Hepatocyte (in vitro differentiated cells): ENCODE measurements at regions not wholly inside any gene's neighbourhood (a gene's known extent, or its start where the extent isn't known, plus 50 kb on each side); places are given as distances from the start of the nearest gene placed in this dataset.

Experiments
- DNase-seq: peaks from one replicate; pipeline ENCODE4 v3.0.0-alpha.2; 2016; ENCODE audit warnings: low spot score
- H2AFZ ChIP-seq: fragments of 200-600 bp; sonication (generic); 2 replicates; pipeline ENCODE4 v1.6.0; 2016; ENCODE audit warnings: antibody characterized with exemption, mild to moderate bottlenecking
- H3K27ac ChIP-seq: fragments of 200-600 bp; sonication (generic); 2 replicates; pipeline ENCODE4 v1.5.1; 2016; ENCODE audit warnings: mild to moderate bottlenecking
- H3K27me3 ChIP-seq: fragments of 200-600 bp; sonication (generic); 2 replicates; pipeline ENCODE4 v1.6.1; 2016
- H3K36me3 ChIP-seq: fragments of 200-600 bp; sonication (generic); replicated peaks from 2 replicates; pipeline ENCODE4 v1.5.1; 2016; ENCODE audit warnings: low read depth; ENCODE audit not compliant: insufficient read depth
- H3K4me1 ChIP-seq: fragments of 200-600 bp; sonication (generic); 2 replicates; pipeline ENCODE4 v1.5.1; 2016; ENCODE audit warnings: mild to moderate bottlenecking, moderate library complexity; ENCODE audit not compliant: insufficient read depth
- H3K4me2 ChIP-seq: fragments of 200-600 bp; sonication (generic); 2 replicates; pipeline ENCODE4 v1.6.0; 2016
- H3K4me3 ChIP-seq: fragments of 200-600 bp; sonication (generic); 2 replicates; pipeline ENCODE4 v1.5.1; 2016; ENCODE audit warnings: mild to moderate bottlenecking
- H3K79me2 ChIP-seq: fragments of 200-600 bp; sonication (generic); 2 replicates; pipeline ENCODE4 v1.6.0; 2017; ENCODE audit warnings: mild to moderate bottlenecking
- H3K9me2 ChIP-seq: fragments of 200-600 bp; sonication (generic); replicated peaks from 2 replicates; pipeline ENCODE4 v1.6.0; 2017; ENCODE audit warnings: mild to moderate bottlenecking; ENCODE audit not compliant: insufficient read depth
- H3K9me3 ChIP-seq: fragments of 200-600 bp; sonication (generic); 2 replicates; pipeline ENCODE4 v1.5.1; 2016; ENCODE audit warnings: low read depth, mild to moderate bottlenecking
- H4K20me1 ChIP-seq: fragments of 200-600 bp; sonication (generic); 2 replicates; pipeline ENCODE4 v1.6.0; 2016; ENCODE audit warnings: mild to moderate bottlenecking; ENCODE audit not compliant: insufficient read depth, poor library complexity, severe bottlenecking
- CTCF ChIP-seq: fragments of 200-600 bp; sonication (generic); IDR thresholded peaks from 2 replicates; pipeline ENCODE4 v1.5.1; 2016; ENCODE audit warnings: antibody characterized with exemption, mild to moderate bottlenecking; ENCODE audit not compliant: poor library complexity
- EZH2 ChIP-seq: fragments of 200-600 bp; sonication (generic); IDR thresholded peaks from 2 replicates; pipeline ENCODE4 v1.6.1; 2016; ENCODE audit warnings: antibody characterized with exemption, mild to moderate bottlenecking, borderline replicate concordance
- EZH2phosphoT487 ChIP-seq: fragments of 200-600 bp; sonication (generic); IDR thresholded peaks from one replicate; pipeline ENCODE4 v1.6.1; 2018; ENCODE audit warnings: antibody characterized with exemption, mild to moderate bottlenecking, low read depth, moderate library complexity; ENCODE audit not compliant: unreplicated experiment, severe bottlenecking
- WGBS: methylation state at CpG from one replicate; pipeline ENCODE4 v1.1.6; 2016; ENCODE audit warnings: low lambda C conversion rate; ENCODE audit errors: missing lambda C conversion rate; 5-methylcytosine and 5-hydroxymethylcytosine counted together

- Histone ChIP-seq H3K36me3 (no peaks in the 10 kb centered on the region), H2AFZ (no peak overlapping the region), H3K79me2 (no peaks in the 10 kb centered on the region), H3K9me3 (no peaks in the 10 kb centered on the region), H3K9me2 (no peaks in the 10 kb centered on the region), H3K27ac (no peak overlapping the region), H3K4me3 (no peak overlapping the region), H3K4me1 (no peaks in the 10 kb centered on the region), H3K4me2 (no peak overlapping the region), H4K20me1 (no peaks in the 10 kb centered on the region), H3K27me3 (no peaks in the 10 kb centered on the region)
- WGBS = 86% methylated on average over 9 of the region's 9 CpGs
- no peak for TF ChIP-seq CTCF
- no peak for TF ChIP-seq EZH2phosphoT487
- no peak for TF ChIP-seq EZH2
- DNase-seq = no peak
Observed at GRCh38 chr16:86088816-86089215, 189.9 kb downstream of the IRF8 start.

- TF ChIP-seq EZH2 = no peak
- no peak for TF ChIP-seq CTCF
- no peak for TF ChIP-seq EZH2phosphoT487
- no peaks in the 10 kb centered on the region for H3K9me2 ChIP-seq
- no peaks in the 10 kb centered on the region for H3K27me3 ChIP-seq
- no peaks in the 10 kb centered on the region for H4K20me1 ChIP-seq
- H3K36me3 ChIP-seq = no peaks in the 10 kb centered on the region
- H3K4me3 ChIP-seq = no peak overlapping the region
- no peak overlapping the region for H2AFZ ChIP-seq
- no peaks in the 10 kb centered on the region for H3K79me2 ChIP-seq
- no peaks in the 10 kb centered on the region for H3K9me3 ChIP-seq
- H3K4me2 ChIP-seq = no peak overlapping the region
- no peaks in the 10 kb centered on the region for H3K4me1 ChIP-seq
- 87% methylated on average over 14 of the region's 14 CpGs for WGBS
- H3K27ac ChIP-seq = no peak overlapping the region
- DNase-seq = no peak
Observed at GRCh38 chr16:86089334-86089900, 190.5 kb downstream of the IRF8 start.

GRCh38 chr16:86089991-86090390 lies 191.0 kb downstream of the IRF8 start:
- no peak overlapping the region for H3K27ac ChIP-seq
- no peak for TF ChIP-seq EZH2
- TF ChIP-seq EZH2phosphoT487 = no peak
- no peak for TF ChIP-seq CTCF
- no peak overlapping the region for H3K4me3 ChIP-seq
- H4K20me1 ChIP-seq = no peaks in the 10 kb centered on the region
- no peaks in the 10 kb centered on the region for H3K36me3 ChIP-seq
- 69% methylated on average over 5 of the region's 5 CpGs for WGBS
- no peaks in the 10 kb centered on the region for H3K27me3 ChIP-seq
- H3K9me3 ChIP-seq = no peaks in the 10 kb centered on the region
- H3K9me2 ChIP-seq = no peaks in the 10 kb centered on the region
- H3K4me2 ChIP-seq = no peak overlapping the region
- H3K79me2 ChIP-seq = no peaks in the 10 kb centered on the region
- H2AFZ ChIP-seq = no peak overlapping the region
- no peaks in the 10 kb centered on the region for H3K4me1 ChIP-seq
- no peak for DNase-seq
